Liver (tissue), 8 donors: ENCODE measurements at regions not wholly inside any gene's neighbourhood (a gene's known extent, or its start where the extent isn't known, plus 50 kb on each side); places are given as distances from the start of the nearest gene placed in this dataset.

Experiments used
- DNase-seq: peaks from one replicate; pipeline ENCODE4 v3.0.0-alpha.2; 2017; ENCODE audit warnings: low spot score
- H3K27ac ChIP-seq, 2 donors: one replicate each; pipeline ENCODE4 v1.7.0; 2013; ENCODE audit warnings: inconsistent platforms in 2 of 2, low read length in 2 of 2, control low read depth in 1 of 2, low read depth in 1 of 2, mild to moderate bottlenecking in 1 of 2
- H3K27me3 ChIP-seq, 4 donors: one replicate each; pipeline versions ENCODE4 v1.6.1 to v1.7.0; 2013; ENCODE audit warnings: low read length in 3 of 4, inconsistent platforms in 1 of 4, mild to moderate bottlenecking in 1 of 4, moderate library complexity in 1 of 4; ENCODE audit not compliant: control insufficient read depth in 4 of 4, insufficient read depth in 4 of 4
- H3K36me3 ChIP-seq, 4 donors: one replicate each; pipeline versions ENCODE4 v1.6.1 to v1.7.0; 2013; ENCODE audit warnings: low read length in 3 of 4, mild to moderate bottlenecking in 3 of 4, low read depth in 1 of 4, moderate library complexity in 1 of 4; ENCODE audit not compliant: control insufficient read depth in 4 of 4, insufficient read depth in 3 of 4
- H3K4me1 ChIP-seq, 4 donors: one replicate each; pipeline versions ENCODE4 v1.6.1 to v1.7.0; 2013; ENCODE audit warnings: low read length in 3 of 4, mild to moderate bottlenecking in 3 of 4, moderate library complexity in 1 of 4; ENCODE audit not compliant: control insufficient read depth in 4 of 4, insufficient read depth in 4 of 4
- H3K4me3 ChIP-seq, 3 donors: one replicate each; pipeline versions ENCODE4 v1.6.1 to v1.7.0; 2013; ENCODE audit warnings: low read length in 3 of 3, control low read depth in 1 of 3, low read depth in 1 of 3, mild to moderate bottlenecking in 1 of 3
- H3K9ac ChIP-seq, 2 donors: one replicate each; pipeline ENCODE4 v1.7.0; 2013; ENCODE audit warnings: low read length in 2 of 2, mild to moderate bottlenecking in 2 of 2, moderate library complexity in 2 of 2, control low read depth in 1 of 2, low read depth in 1 of 2
- H3K9me3 ChIP-seq, 4 donors: one replicate each; pipeline versions ENCODE4 v1.6.1 to v1.7.0; 2013; ENCODE audit warnings: low read length in 3 of 4; ENCODE audit not compliant: control insufficient read depth in 4 of 4
- EGR1 ChIP-seq, 2 donors: IDR thresholded peaks; 2 replicates each; pipeline ENCODE4 v1.6.1; 2016 to 2018; ENCODE audit warnings: antibody characterized with exemption in 2 of 2, low read depth in 2 of 2
- FOXA1 ChIP-seq: IDR thresholded peaks from 2 replicates; pipeline ENCODE4 v1.6.1; 2016; ENCODE audit warnings: antibody characterized with exemption
- FOXA2 ChIP-seq: IDR thresholded peaks from 2 replicates; pipeline ENCODE4 v1.6.1; 2016; ENCODE audit warnings: antibody characterized with exemption
- GABPA ChIP-seq, 2 donors: IDR thresholded peaks in 1 of 2; conservative IDR thresholded peaks in 1 of 2; 2 replicates each; pipeline ENCODE4 v1.6.1; 2016; ENCODE audit warnings: antibody characterized with exemption in 2 of 2, mild to moderate bottlenecking in 1 of 2, moderate library complexity in 1 of 2
- HNF4A ChIP-seq, 2 donors: conservative IDR thresholded peaks; 2 replicates each; pipeline ENCODE4 v1.6.1; 2016; ENCODE audit warnings: antibody characterized with exemption in 2 of 2, mild to moderate bottlenecking in 2 of 2
- HNF4G ChIP-seq: IDR thresholded peaks from 2 replicates; pipeline ENCODE4 v1.6.1; 2016; ENCODE audit warnings: antibody characterized with exemption
- JUND ChIP-seq, 2 donors: IDR thresholded peaks; 2 replicates each; pipeline ENCODE4 v1.6.1; 2016; ENCODE audit warnings: antibody characterized with exemption in 2 of 2
- NR2F2 ChIP-seq: IDR thresholded peaks from 2 replicates; pipeline ENCODE4 v1.6.1; 2016; ENCODE audit warnings: antibody characterized with exemption
- RAD21 ChIP-seq, 2 donors: IDR thresholded peaks; 2 replicates each; pipeline ENCODE4 v1.6.1; 2016; ENCODE audit warnings: antibody characterized with exemption in 2 of 2, mild to moderate bottlenecking in 2 of 2
- RXRA ChIP-seq, 2 donors: IDR thresholded peaks; 2 replicates each; pipeline ENCODE4 v1.6.1; 2017 to 2018; ENCODE audit warnings: antibody characterized with exemption in 2 of 2, mild to moderate bottlenecking in 1 of 2
- SP1 ChIP-seq: IDR thresholded peaks from 2 replicates; pipeline ENCODE4 v1.6.1; 2018; ENCODE audit warnings: antibody characterized with exemption, mild to moderate bottlenecking
- TAF1 ChIP-seq: conservative IDR thresholded peaks from 2 replicates; pipeline ENCODE4 v1.6.1; 2016; ENCODE audit warnings: antibody characterized with exemption, mild to moderate bottlenecking
- YY1 ChIP-seq: IDR thresholded peaks from 2 replicates; pipeline ENCODE4 v1.6.1; 2016; ENCODE audit warnings: antibody characterized with exemption, mild to moderate bottlenecking
- WGBS: extraction: QIAGEN DNeasy Blood & Tissue Kit; methylation state at CpG from one replicate; pipeline ENCODE4 v1.1.7; 2013; 5-methylcytosine and 5-hydroxymethylcytosine counted together
- TF ChIP-seq, protein P1 (sequence below): IDR thresholded peaks from 2 replicates; pipeline ENCODE4 v1.6.1; 2016; ENCODE audit warnings: antibody characterized with exemption
- TF ChIP-seq, protein P2 (sequence below): IDR thresholded peaks from 2 replicates; pipeline ENCODE4 v1.6.1; 2016; ENCODE audit warnings: antibody characterized with exemption
- TF ChIP-seq, protein P3 (sequence below): IDR thresholded peaks from 2 replicates; pipeline ENCODE4 v1.6.1; 2016; ENCODE audit warnings: antibody characterized with exemption, mild to moderate bottlenecking
- TF ChIP-seq, protein P4 (sequence below): IDR thresholded peaks from 2 replicates; pipeline ENCODE4 v1.6.1; 2016; ENCODE audit warnings: antibody characterized with exemption
- TF ChIP-seq, protein P5 (sequence below): fragments of 150-350 bp; IDR thresholded peaks from 2 replicates; pipeline ENCODE4 v1.5.1; 2017; ENCODE audit warnings: improper control_type of control experiment, low read depth, low read length; ENCODE audit not compliant: missing input control
- donor health status: healthy.
- donor health status: healthy.
- donor health status: healthy.
- donor health status: healthy.
- donor health status: healthy.

DNA sequence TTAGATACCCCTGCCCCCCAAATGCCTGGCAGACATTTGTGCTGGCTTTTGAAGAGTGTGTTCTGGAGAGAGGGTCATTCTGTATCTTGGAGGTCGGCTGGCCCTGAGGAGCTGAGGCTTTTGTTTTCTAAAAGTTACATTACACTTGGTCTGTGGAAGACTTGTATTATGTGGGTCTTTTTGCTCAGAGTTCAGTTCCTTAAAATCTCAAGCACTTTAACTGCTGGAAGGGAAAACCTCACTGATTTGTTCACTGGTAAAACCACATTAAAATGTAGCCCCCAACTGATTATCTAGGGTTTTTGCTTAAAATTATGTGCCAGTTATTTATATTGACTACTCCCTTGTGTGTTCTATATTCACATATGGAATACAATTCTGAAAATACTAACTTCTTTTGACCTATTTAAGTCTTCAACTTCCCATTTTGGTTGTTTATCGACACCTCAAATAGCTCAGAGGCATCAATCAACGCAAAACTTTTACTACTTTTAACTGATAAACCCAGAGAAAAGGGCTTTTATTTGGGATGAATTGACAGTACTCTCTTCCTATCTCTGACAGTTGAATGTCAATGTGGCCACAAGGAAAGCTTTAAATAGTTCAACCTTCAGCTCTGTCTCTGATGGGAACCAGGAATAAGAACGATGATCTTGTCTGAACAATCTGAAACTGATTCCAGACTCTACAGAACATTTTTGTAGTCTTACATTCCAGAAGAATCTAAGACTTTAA is 54.0 kb upstream of the MAP3K1 start:
- TF ChIP-seq FOXA2 (no peak), FOXA1 (no peak), NR2F2 (no peak), TAF1 (no peak), SP1 (no peak), JUND (IDR thresholded peaks at IDR 0.05) (no peak), GABPA (IDR thresholded peaks at IDR 0.05 in 1 of 2, conservative IDR thresholded peaks at IDR 0.05 in 1 of 2) (no peak), RXRA (IDR thresholded peaks at IDR 0.05) (no peak), HNF4A (conservative IDR thresholded peaks at IDR 0.05) (no peak), EGR1 (IDR thresholded peaks at IDR 0.05; ENCODE audit: low read depth in 2 of 2) (no peak), HNF4G (no peak), RAD21 (IDR thresholded peaks at IDR 0.05) (no peak), YY1 (no peak)
- TF ChIP-seq, protein P1, sequence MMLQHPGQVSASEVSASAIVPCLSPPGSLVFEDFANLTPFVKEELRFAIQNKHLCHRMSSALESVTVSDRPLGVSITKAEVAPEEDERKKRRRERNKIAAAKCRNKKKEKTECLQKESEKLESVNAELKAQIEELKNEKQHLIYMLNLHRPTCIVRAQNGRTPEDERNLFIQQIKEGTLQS = no peak
- TF ChIP-seq, protein P2, sequence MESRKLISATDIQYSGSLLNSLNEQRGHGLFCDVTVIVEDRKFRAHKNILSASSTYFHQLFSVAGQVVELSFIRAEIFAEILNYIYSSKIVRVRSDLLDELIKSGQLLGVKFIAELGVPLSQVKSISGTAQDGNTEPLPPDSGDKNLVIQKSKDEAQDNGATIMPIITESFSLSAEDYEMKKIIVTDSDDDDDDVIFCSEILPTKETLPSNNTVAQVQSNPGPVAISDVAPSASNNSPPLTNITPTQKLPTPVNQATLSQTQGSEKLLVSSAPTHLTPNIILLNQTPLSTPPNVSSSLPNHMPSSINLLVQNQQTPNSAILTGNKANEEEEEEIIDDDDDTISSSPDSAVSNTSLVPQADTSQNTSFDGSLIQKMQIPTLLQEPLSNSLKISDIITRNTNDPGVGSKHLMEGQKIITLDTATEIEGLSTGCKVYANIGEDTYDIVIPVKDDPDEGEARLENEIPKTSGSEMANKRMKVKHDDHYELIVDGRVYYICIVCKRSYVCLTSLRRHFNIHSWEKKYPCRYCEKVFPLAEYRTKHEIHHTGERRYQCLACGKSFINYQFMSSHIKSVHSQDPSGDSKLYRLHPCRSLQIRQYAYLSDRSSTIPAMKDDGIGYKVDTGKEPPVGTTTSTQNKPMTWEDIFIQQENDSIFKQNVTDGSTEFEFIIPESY = no peak
- TF ChIP-seq, protein P3, sequence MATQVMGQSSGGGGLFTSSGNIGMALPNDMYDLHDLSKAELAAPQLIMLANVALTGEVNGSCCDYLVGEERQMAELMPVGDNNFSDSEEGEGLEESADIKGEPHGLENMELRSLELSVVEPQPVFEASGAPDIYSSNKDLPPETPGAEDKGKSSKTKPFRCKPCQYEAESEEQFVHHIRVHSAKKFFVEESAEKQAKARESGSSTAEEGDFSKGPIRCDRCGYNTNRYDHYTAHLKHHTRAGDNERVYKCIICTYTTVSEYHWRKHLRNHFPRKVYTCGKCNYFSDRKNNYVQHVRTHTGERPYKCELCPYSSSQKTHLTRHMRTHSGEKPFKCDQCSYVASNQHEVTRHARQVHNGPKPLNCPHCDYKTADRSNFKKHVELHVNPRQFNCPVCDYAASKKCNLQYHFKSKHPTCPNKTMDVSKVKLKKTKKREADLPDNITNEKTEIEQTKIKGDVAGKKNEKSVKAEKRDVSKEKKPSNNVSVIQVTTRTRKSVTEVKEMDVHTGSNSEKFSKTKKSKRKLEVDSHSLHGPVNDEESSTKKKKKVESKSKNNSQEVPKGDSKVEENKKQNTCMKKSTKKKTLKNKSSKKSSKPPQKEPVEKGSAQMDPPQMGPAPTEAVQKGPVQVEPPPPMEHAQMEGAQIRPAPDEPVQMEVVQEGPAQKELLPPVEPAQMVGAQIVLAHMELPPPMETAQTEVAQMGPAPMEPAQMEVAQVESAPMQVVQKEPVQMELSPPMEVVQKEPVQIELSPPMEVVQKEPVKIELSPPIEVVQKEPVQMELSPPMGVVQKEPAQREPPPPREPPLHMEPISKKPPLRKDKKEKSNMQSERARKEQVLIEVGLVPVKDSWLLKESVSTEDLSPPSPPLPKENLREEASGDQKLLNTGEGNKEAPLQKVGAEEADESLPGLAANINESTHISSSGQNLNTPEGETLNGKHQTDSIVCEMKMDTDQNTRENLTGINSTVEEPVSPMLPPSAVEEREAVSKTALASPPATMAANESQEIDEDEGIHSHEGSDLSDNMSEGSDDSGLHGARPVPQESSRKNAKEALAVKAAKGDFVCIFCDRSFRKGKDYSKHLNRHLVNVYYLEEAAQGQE = no peak
- TF ChIP-seq, protein P4, sequence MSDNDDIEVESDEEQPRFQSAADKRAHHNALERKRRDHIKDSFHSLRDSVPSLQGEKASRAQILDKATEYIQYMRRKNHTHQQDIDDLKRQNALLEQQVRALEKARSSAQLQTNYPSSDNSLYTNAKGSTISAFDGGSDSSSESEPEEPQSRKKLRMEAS = no peak
- TF ChIP-seq, protein P5, sequence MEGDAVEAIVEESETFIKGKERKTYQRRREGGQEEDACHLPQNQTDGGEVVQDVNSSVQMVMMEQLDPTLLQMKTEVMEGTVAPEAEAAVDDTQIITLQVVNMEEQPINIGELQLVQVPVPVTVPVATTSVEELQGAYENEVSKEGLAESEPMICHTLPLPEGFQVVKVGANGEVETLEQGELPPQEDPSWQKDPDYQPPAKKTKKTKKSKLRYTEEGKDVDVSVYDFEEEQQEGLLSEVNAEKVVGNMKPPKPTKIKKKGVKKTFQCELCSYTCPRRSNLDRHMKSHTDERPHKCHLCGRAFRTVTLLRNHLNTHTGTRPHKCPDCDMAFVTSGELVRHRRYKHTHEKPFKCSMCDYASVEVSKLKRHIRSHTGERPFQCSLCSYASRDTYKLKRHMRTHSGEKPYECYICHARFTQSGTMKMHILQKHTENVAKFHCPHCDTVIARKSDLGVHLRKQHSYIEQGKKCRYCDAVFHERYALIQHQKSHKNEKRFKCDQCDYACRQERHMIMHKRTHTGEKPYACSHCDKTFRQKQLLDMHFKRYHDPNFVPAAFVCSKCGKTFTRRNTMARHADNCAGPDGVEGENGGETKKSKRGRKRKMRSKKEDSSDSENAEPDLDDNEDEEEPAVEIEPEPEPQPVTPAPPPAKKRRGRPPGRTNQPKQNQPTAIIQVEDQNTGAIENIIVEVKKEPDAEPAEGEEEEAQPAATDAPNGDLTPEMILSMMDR = no peak
- no peaks in the 10 kb centered on the region for H3K9me3 ChIP-seq
- H3K36me3 ChIP-seq = no peaks in the 10 kb centered on the region
- no peaks in the 10 kb centered on the region for H3K27me3 ChIP-seq
- H3K27ac ChIP-seq = no peak overlapping the region
- no peak overlapping the region for H3K4me3 ChIP-seq
- no peak overlapping the region for H3K9ac ChIP-seq
- no peaks in the 10 kb centered on the region for H3K4me1 ChIP-seq
- DNase-seq = no peak
- 64% methylated on average over 4 of the region's 4 CpGs for WGBS
